H9 (cell line): ENCODE measurements at regions not wholly inside any gene's neighbourhood (a gene's known extent, or its start where the extent isn't known, plus 50 kb on each side); places are given as distances from the start of the nearest gene placed in this dataset.

Experiments used
- DNase-seq: peaks from one replicate; pipeline ENCODE4 v3.0.0-alpha.2; 2017
- H2AFZ ChIP-seq: one replicate; pipeline ENCODE4 v1.6.1; 2013; ENCODE audit warnings: mild to moderate bottlenecking, low read length, control low read depth, moderate library complexity
- H2AK5ac ChIP-seq: 2 replicates; pipeline ENCODE4 v1.6.1; 2013; ENCODE audit warnings: low read length, control low read depth, mixed read lengths; ENCODE audit not compliant: insufficient read length
- H2BK120ac ChIP-seq: one replicate; pipeline ENCODE4 v1.6.1; 2013; ENCODE audit warnings: low read depth, mild to moderate bottlenecking, low read length, control low read depth, inconsistent platforms; ENCODE audit not compliant: poor library complexity, severe bottlenecking
- H2BK12ac ChIP-seq: 2 replicates; pipeline ENCODE4 v1.6.1; 2013; ENCODE audit warnings: low read length, control low read depth, mixed read lengths, low read depth; ENCODE audit not compliant: insufficient read length
- H2BK15ac ChIP-seq: 2 replicates; pipeline ENCODE4 v1.6.1; 2013; ENCODE audit warnings: low read depth, low read length, control low read depth
- H2BK20ac ChIP-seq: one replicate; pipeline ENCODE4 v1.6.1; 2013; ENCODE audit warnings: low read depth, mild to moderate bottlenecking, low read length, control low read depth, inconsistent platforms; ENCODE audit not compliant: poor library complexity, severe bottlenecking
- H2BK5ac ChIP-seq: 2 replicates; pipeline ENCODE4 v1.6.1; 2013; ENCODE audit warnings: low read length, control low read depth, mixed read lengths; ENCODE audit not compliant: insufficient read length
- H3K14ac ChIP-seq: 2 replicates; pipeline ENCODE4 v1.6.1; 2013; ENCODE audit warnings: low read length, control low read depth; ENCODE audit not compliant: insufficient read depth
- H3K18ac ChIP-seq: 2 replicates; pipeline ENCODE4 v1.6.1; 2013; ENCODE audit warnings: low read depth, mild to moderate bottlenecking, mixed read lengths, low read length, control low read depth; ENCODE audit not compliant: insufficient read length
- H3K23ac ChIP-seq: 2 replicates; pipeline ENCODE4 v1.6.1; 2013; ENCODE audit warnings: low read length, control low read depth, mixed read lengths, low read depth; ENCODE audit not compliant: insufficient read length
- H3K23me2 ChIP-seq: 2 replicates; pipeline ENCODE4 v1.6.1; 2013; ENCODE audit warnings: low read depth, mild to moderate bottlenecking, mixed read lengths, low read length, control low read depth; ENCODE audit not compliant: insufficient read length, poor library complexity, severe bottlenecking
- H3K27ac ChIP-seq: 2 replicates; pipeline ENCODE4 v1.5.1; 2013; ENCODE audit warnings: low read length, control low read depth, mixed read lengths, low read depth; ENCODE audit not compliant: insufficient read length
- H3K27me3 ChIP-seq: 2 replicates; pipeline ENCODE4 v1.6.1; 2013; ENCODE audit warnings: low read length, control low read depth, inconsistent platforms; ENCODE audit not compliant: insufficient read depth
- H3K4ac ChIP-seq: 2 replicates; pipeline ENCODE4 v1.6.1; 2013; ENCODE audit warnings: low read depth, mild to moderate bottlenecking, control low read depth, inconsistent platforms, low read length, moderate library complexity
- H3K4me1 ChIP-seq: 2 replicates; pipeline ENCODE4 v1.6.1; 2013; ENCODE audit warnings: low read length, control low read depth, inconsistent platforms; ENCODE audit not compliant: insufficient read depth
- H3K4me2 ChIP-seq: 2 replicates; pipeline ENCODE4 v1.6.1; 2013; ENCODE audit warnings: low read length, control low read depth, mixed read lengths; ENCODE audit not compliant: insufficient read length, insufficient read depth
- H3K56ac ChIP-seq: 2 replicates; pipeline ENCODE4 v1.6.1; 2013; ENCODE audit warnings: low read depth, mild to moderate bottlenecking, mixed read lengths, low read length, control low read depth; ENCODE audit not compliant: insufficient read length
- H3K79me1 ChIP-seq: 2 replicates; pipeline ENCODE4 v1.6.1; 2013; ENCODE audit warnings: low read depth, mild to moderate bottlenecking, moderate library complexity, low read length, control low read depth, inconsistent platforms; ENCODE audit not compliant: insufficient read depth, poor library complexity, severe bottlenecking
- H3K79me2 ChIP-seq: 2 replicates; pipeline ENCODE4 v1.6.1; 2013; ENCODE audit warnings: low read length, control low read depth, inconsistent platforms; ENCODE audit not compliant: insufficient read depth
- H3K9ac ChIP-seq: 2 replicates; pipeline ENCODE4 v1.6.1; 2013; ENCODE audit warnings: low read length, control low read depth, mixed read lengths; ENCODE audit not compliant: insufficient read length; ENCODE audit errors: extremely low read depth
- H3K9me3 ChIP-seq: one replicate; pipeline ENCODE4 v1.6.1; 2013; ENCODE audit warnings: low read depth, low read length, inconsistent platforms; ENCODE audit not compliant: control insufficient read depth
- H3T11ph ChIP-seq: one replicate; pipeline ENCODE4 v1.6.1; 2013; ENCODE audit warnings: mild to moderate bottlenecking, low read length, control low read depth, inconsistent platforms
- H4K20me1 ChIP-seq: one replicate; pipeline ENCODE4 v1.6.1; 2013; ENCODE audit not compliant: control insufficient read depth, insufficient read length, insufficient read depth
- H4K5ac ChIP-seq: 2 replicates; pipeline ENCODE4 v1.6.1; 2013; ENCODE audit warnings: low read depth, mild to moderate bottlenecking, mixed read lengths, low read length, control low read depth; ENCODE audit not compliant: insufficient read length
- H4K8ac ChIP-seq: replicated peaks from 2 replicates; pipeline ENCODE4 v1.6.1; 2013; ENCODE audit warnings: low read length, control low read depth, mixed read lengths, low read depth; ENCODE audit not compliant: insufficient read length
- H4K91ac ChIP-seq: 2 replicates; pipeline ENCODE4 v1.6.1; 2013; ENCODE audit warnings: low read depth, mild to moderate bottlenecking, moderate library complexity, mixed read lengths, low read length, control low read depth; ENCODE audit not compliant: insufficient read length
- H3K27ac Mint-ChIP-seq, 3 experiments: 2 replicates in 2 of 3; 3 replicates in 1 of 3; pipeline ENCODE4 v1.8.0; 2020 to 2021; ENCODE audit warnings: mixed read lengths in 3 of 3, mild to moderate bottlenecking in 1 of 3, moderate library complexity in 1 of 3
- H3K27me3 Mint-ChIP-seq: 2 replicates; pipeline ENCODE4 v1.8.0; 2021; ENCODE audit warnings: low read depth, mild to moderate bottlenecking, moderate library complexity, mixed read lengths
- H3K36me3 Mint-ChIP-seq, 3 experiments: 2 replicates in 2 of 3; 3 replicates in 1 of 3; pipeline ENCODE4 v1.8.0; 2020 to 2021; ENCODE audit warnings: low read depth in 3 of 3, mixed read lengths in 3 of 3; ENCODE audit not compliant: insufficient read depth in 1 of 3
- H3K4me1 Mint-ChIP-seq, 2 experiments: 2 replicates each; pipeline ENCODE4 v1.8.0; 2020; ENCODE audit warnings: mixed read lengths in 2 of 2
- H3K4me3 Mint-ChIP-seq, 2 experiments: 2 replicates in 1 of 2; 3 replicates in 1 of 2; pipeline ENCODE4 v1.8.0; 2020 to 2021; ENCODE audit warnings: mild to moderate bottlenecking in 2 of 2, mixed read lengths in 2 of 2, moderate library complexity in 1 of 2
- H3K9me3 Mint-ChIP-seq, 2 experiments: 2 replicates in 1 of 2; 3 replicates in 1 of 2; pipeline ENCODE4 v1.8.0; 2020; ENCODE audit warnings: mild to moderate bottlenecking in 2 of 2, mixed read lengths in 2 of 2, moderate library complexity in 1 of 2
- CTCF ChIP-seq: fragments of 200-600 bp; sonication (generic); conservative IDR thresholded peaks from 3 replicates; pipeline ENCODE4 v1.8.0; 2021; ENCODE audit warnings: antibody characterized with exemption, mild to moderate bottlenecking
- WGBS: extraction: QIAGEN DNeasy Blood & Tissue Kit; methylation state at CpG from one replicate; pipeline ENCODE4 v1.1.7; 2013; ENCODE audit warnings: missing lambda C conversion rate, low lambda C conversion rate, mixed read lengths; ENCODE audit not compliant: insufficient read length; ENCODE audit errors: extremely low coverage; 5-methylcytosine and 5-hydroxymethylcytosine counted together

- Histone ChIP-seq H3K79me1 (no peaks in the 10 kb centered on the region), H3K23ac (no peak overlapping the region), H2BK20ac (no peak overlapping the region), H3K56ac (no peak overlapping the region), H4K5ac (no peak overlapping the region), H2BK5ac (no peak overlapping the region), H4K20me1 (no peaks in the 10 kb centered on the region), H2BK120ac (no peak overlapping the region), H3K27ac (no peak overlapping the region), H3K4ac (no peak overlapping the region), H2BK15ac (no peak overlapping the region), H2BK12ac (no peak overlapping the region), H4K91ac (no peak overlapping the region), H2AK5ac (no peak overlapping the region), H3K4me1 (peaks cover 11% of the 10 kb centered on the region; the same call in 1 of the 2 replicates), H3K9me3 (no peaks in the 10 kb centered on the region), H3K9ac (no peak overlapping the region), H3K4me2 (no peak overlapping the region), H3K18ac (no peak overlapping the region), H4K8ac (no peak overlapping the region), H3K14ac (no peak overlapping the region), H3T11ph (no peak overlapping the region), H3K79me2 (no peaks in the 10 kb centered on the region), H2AFZ (no peak overlapping the region), H3K27me3 (no peaks in the 10 kb centered on the region), H3K23me2 (no peaks in the 10 kb centered on the region)
- Mint-ChIP-seq H3K27me3 (no peaks in the 10 kb centered on the region), H3K27ac (no peak overlapping the region), H3K4me1 (peaks cover 39 to 40% of the 10 kb centered on the region in 2 experiments), H3K4me3 (no peak overlapping the region), H3K36me3 (no peaks in the 10 kb centered on the region; a peak in 2 of 7 replicates), H3K9me3 (no peaks in the 10 kb centered on the region; a peak in 1 of 5 replicates)
- TF ChIP-seq CTCF: no peak
- WGBS: no CpG with 5 or more reads among the region's 3 CpGs
- no peak for DNase-seq
Measured at GRCh38 chr16:6250511-6250910, 1082.1 kb upstream of the RBFOX1 start.
